GM12878 (cell line): ENCODE measurements at regions not wholly inside any gene's neighbourhood (a gene's known extent, or its start where the extent isn't known, plus 50 kb on each side); places are given as distances from the start of the nearest gene placed in this dataset.

ENCODE experiments used
- ATAC-seq: fragments of 200-7000 bp; cut with Tn5 transposase; 3 replicates; pipeline ENCODE4 v1.9.1; 2020; ENCODE audit warnings: mild to moderate bottlenecking, moderate library complexity
- BruUV-seq: library from RNA; stranded (reverse); fragments of 400-500 nt; replicated peaks from 2 replicates; lab custom pipeline; 2021; lab: Mats Ljungman, UMichigan
- CTCF ChIA-PET: fragments of 300-600 bp; sonication (Branson Sonifier 250); formaldehyde crosslinking; extraction: SDS; loops from one replicate; lab custom pipeline; 2021; ENCODE audit warnings: inconsistent platforms; lab: Yijun Ruan, JAX
- POLR2A ChIA-PET: fragments of 350-600 bp; formaldehyde crosslinking; extraction: SDS; loops from one replicate; lab custom pipeline; 2021; ENCODE audit warnings: inconsistent platforms; lab: Charles Lee
- RAD21 ChIA-PET: fragments of 300-600 bp; sonication (Branson Sonifier 250); formaldehyde crosslinking; loops from one replicate; lab custom pipeline; 2023; ENCODE audit warnings: antibody characterized with exemption; ENCODE audit not compliant: unreplicated experiment; lab: Charles Lee
- SMC1A ChIA-PET: fragments of 300-600 bp; sonication (Branson Sonifier 250); formaldehyde crosslinking; loops from one replicate; lab custom pipeline; 2023; ENCODE audit not compliant: unreplicated experiment, uncharacterized antibody; lab: Charles Lee
- DNase-seq: peaks from one replicate; pipeline ENCODE4 v3.0.0-alpha.2; 2011; ENCODE audit warnings: low read depth, low spot score
- FAIRE-seq: peaks from 3 replicates; lab custom pipeline; 2011; peaks lifted over from hg19 to GRCh38; lab: Jason Lieb, UNC
- H2AFZ ChIP-seq: 2 replicates; pipeline ENCODE4 v1.6.0; 2011; ENCODE audit warnings: low read depth, low read length, control low read depth; ENCODE audit not compliant: control insufficient read depth
- H3K27ac ChIP-seq: 2 replicates; pipeline ENCODE4 v1.5.1; 2011; ENCODE audit warnings: control low read depth; ENCODE audit not compliant: control insufficient read depth, insufficient read depth
- H3K27me3 ChIP-seq, 2 experiments: replicated peaks in 1 of 2; 2 replicates each; pipeline versions ENCODE4 v1.6.0 to v1.6.1; 2011; ENCODE audit warnings: low read length in 1 of 2; ENCODE audit not compliant: control insufficient read depth in 2 of 2, insufficient read depth in 2 of 2
- H3K36me3 ChIP-seq, 2 experiments: 2 replicates each; pipeline ENCODE4 v1.5.1; 2011; ENCODE audit warnings: low read length in 1 of 2; ENCODE audit not compliant: control insufficient read depth in 2 of 2, insufficient read depth in 2 of 2
- H3K4me1 ChIP-seq: 2 replicates; pipeline ENCODE4 v1.6.1; 2011; ENCODE audit warnings: mild to moderate bottlenecking, low read length, moderate library complexity, mixed read lengths; ENCODE audit not compliant: control insufficient read depth, insufficient read depth
- H3K4me2 ChIP-seq: 2 replicates; pipeline ENCODE4 v1.6.0; 2011; ENCODE audit warnings: control low read depth; ENCODE audit not compliant: control insufficient read depth, insufficient read depth
- H3K4me3 ChIP-seq: fragments of 200-600 bp; sonication (generic); 2 replicates; pipeline ENCODE4 v1.5.1; 2016
- H3K79me2 ChIP-seq: 2 replicates; pipeline ENCODE4 v1.6.0; 2011; ENCODE audit warnings: low read length; ENCODE audit not compliant: control insufficient read depth, insufficient read depth
- H3K9ac ChIP-seq: 2 replicates; pipeline ENCODE4 v1.8.0; 2011; ENCODE audit warnings: low read length, control low read depth, mixed read lengths; ENCODE audit not compliant: control insufficient read depth, insufficient read depth
- H3K9me3 ChIP-seq: replicated peaks from 3 replicates; pipeline ENCODE4 v1.5.1; 2011; ENCODE audit warnings: mild to moderate bottlenecking, low read length; ENCODE audit not compliant: control insufficient read depth, insufficient read depth
- H4K20me1 ChIP-seq: 2 replicates; pipeline ENCODE4 v1.6.0; 2011; ENCODE audit not compliant: control insufficient read depth, insufficient read depth
- EED ChIP-seq: sonication (generic); IDR thresholded peaks from 2 replicates; pipeline ENCODE4 v1.6.1; 2016; ENCODE audit warnings: antibody characterized with exemption, low read depth
- EGR1 ChIP-seq, 2 experiments: IDR thresholded peaks; 1 replicate in 1 of 2; 2 replicates in 1 of 2; pipeline ENCODE4 v1.6.1; 2011 to 2012; ENCODE audit warnings: low read depth in 2 of 2, low read length in 2 of 2, borderline replicate concordance in 1 of 2, mild to moderate bottlenecking in 1 of 2, moderate library complexity in 1 of 2
- EP300 ChIP-seq, 2 experiments: fragments of 150-350 bp in 1 of 2; IDR thresholded peaks; 2 replicates each; pipeline ENCODE4 v1.6.1; 2011 to 2012; ENCODE audit warnings: low read depth in 2 of 2, low read length in 2 of 2, borderline replicate concordance in 1 of 2, improper control_type of control experiment in 1 of 2, inconsistent platforms in 1 of 2; ENCODE audit not compliant: control insufficient read depth in 1 of 2
- ESRRA ChIP-seq: IDR thresholded peaks from 2 replicates; pipeline ENCODE4 v1.6.1; 2012; ENCODE audit warnings: mild to moderate bottlenecking, low read length, improper control_type of control experiment
- HDAC2 ChIP-seq: fragments of 200-600 bp; sonication (generic); IDR thresholded peaks from 2 replicates; pipeline ENCODE4 v1.6.1; 2017
- NBN ChIP-seq: fragments of 450-650 bp; IDR thresholded peaks from 2 replicates; pipeline ENCODE4 v1.6.1; 2016
- PKNOX1 ChIP-seq: fragments of 450-650 bp; IDR thresholded peaks from 2 replicates; pipeline ENCODE4 v1.6.1; 2016; ENCODE audit warnings: mild to moderate bottlenecking
- PML ChIP-seq: IDR thresholded peaks from 2 replicates; pipeline ENCODE4 v1.6.1; 2012; ENCODE audit warnings: low read length, inconsistent platforms
- POLR2A ChIP-seq: IDR thresholded peaks from 2 replicates; pipeline ENCODE4 v1.6.1; 2011; ENCODE audit warnings: low read depth, mild to moderate bottlenecking, low read length
- ZNF207 ChIP-seq: fragments of 450-650 bp; IDR thresholded peaks from 2 replicates; pipeline ENCODE4 v1.6.1; 2014; ENCODE audit warnings: antibody characterized with exemption, mild to moderate bottlenecking, borderline replicate concordance
- WGBS: methylation state at CpG from one replicate; pipeline ENCODE4 v1.1.6; 2016; ENCODE audit warnings: low lambda C conversion rate; ENCODE audit not compliant: insufficient replicate concordance, insufficient coverage; ENCODE audit errors: missing lambda C conversion rate; 5-methylcytosine and 5-hydroxymethylcytosine counted together
- in situ Hi-C: fragments of 300-500 bp; cut with MboI; formaldehyde crosslinking; loops from 9 replicates; pipeline ENCODE4 v1.14.3; 2018; ENCODE audit warnings: mixed read lengths
- intact Hi-C: fragments of 100-400 bp; cut with micrococcal nuclease; formaldehyde crosslinking; loops from one replicate; pipeline ENCODE4 v1.14.2; 2022; ENCODE audit not compliant: unreplicated experiment

GRCh38 chr1:81349194-81349965, 451.4 kb upstream of the ADGRL2 start:
- Histone ChIP-seq H3K4me2 (no peak overlapping the region), H3K9ac (no peak overlapping the region), H3K9me3 (no peaks in the 10 kb centered on the region), H3K4me1 (no peaks in the 10 kb centered on the region), H4K20me1 (no peaks in the 10 kb centered on the region), H3K36me3 (no peaks in the 10 kb centered on the region), H3K27ac (no peak overlapping the region), H3K79me2 (no peaks in the 10 kb centered on the region), H3K4me3 (no peak overlapping the region), H2AFZ (no peak overlapping the region), H3K27me3 (no peaks in the 10 kb centered on the region)
- SMC1A ChIA-PET = no interaction called here
- FAIRE-seq = no peak
- in situ Hi-C loops (no loop called here), intact Hi-C loops (no loop called here)
- BruUV-seq = no TSS peak
- RAD21 ChIA-PET = no interaction called here
- 14% methylated on average over 3 of the region's 3 CpGs for WGBS
- POLR2A ChIA-PET = no interaction called here
- no peak for TF ChIP-seq HDAC2
- no peak for TF ChIP-seq POLR2A
- TF ChIP-seq EED = no peak
- TF ChIP-seq PML = no peak
- TF ChIP-seq ESRRA = no peak
- TF ChIP-seq ZNF207 = no peak
- TF ChIP-seq EGR1 (IDR thresholded peaks at IDR 0.05; ENCODE audit: borderline replicate concordance in 1 of 2, low read depth in 2 of 2, low read length in 2 of 2) = no peak
- TF ChIP-seq NBN = no peak
- no peak for TF ChIP-seq PKNOX1
- TF ChIP-seq EP300 (IDR thresholded peaks at IDR 0.05; ENCODE audit: borderline replicate concordance in 1 of 2, control insufficient read depth in 1 of 2, low read depth in 2 of 2, low read length in 2 of 2) = no peak
- DNase-seq = no peak
- ATAC-seq = no peak
- CTCF ChIA-PET = no interaction called here
